Stimulated activated naive CD8-positive, alpha-beta T cell treated with anti-CD3 and anti-CD28 coated beads, Interleukin-15, Interleukin-2, amounts not matched to agents 100 U/mL and 50 U/mL, for 24 hours (primary cell): ENCODE measurements at regions not wholly inside any gene's neighbourhood (a gene's known extent, or its start where the extent isn't known, plus 50 kb on each side); places are given as distances from the start of the nearest gene placed in this dataset.
"Not testable (repeated sequence)": the region's sequence is repeated elsewhere in the genome, so short reads cannot be mapped to it uniquely, and the experiment has no call there.

Source experiments
- ATAC-seq: fragments of 150-1000 bp; cut with Tn5 transposase; one replicate; pipeline ENCODE4 v1.10.0; 2021
- DNase-seq: peaks from one replicate; pipeline ENCODE4 v3.0.0; 2021

DNA sequence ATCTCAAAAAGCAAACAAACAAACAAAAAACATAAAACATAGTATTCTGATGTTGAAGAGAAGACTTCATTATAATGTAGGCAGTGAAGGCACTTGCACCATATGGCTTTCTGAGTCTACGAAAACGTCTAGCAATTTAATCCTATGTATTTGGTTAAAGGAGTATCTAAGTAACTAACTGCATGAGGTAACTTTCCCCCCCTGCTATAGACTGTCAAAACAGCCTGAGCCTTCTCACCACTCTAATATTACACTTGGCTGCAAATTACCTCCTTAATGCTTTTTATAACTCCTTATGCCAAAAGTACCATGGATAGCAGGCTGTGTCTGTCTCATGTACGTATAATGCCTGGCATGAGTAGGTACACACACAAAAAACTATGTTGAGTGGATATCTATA, 607.6 kb upstream of the FLRT2 start:
- DNase-seq = no peak

DNA sequence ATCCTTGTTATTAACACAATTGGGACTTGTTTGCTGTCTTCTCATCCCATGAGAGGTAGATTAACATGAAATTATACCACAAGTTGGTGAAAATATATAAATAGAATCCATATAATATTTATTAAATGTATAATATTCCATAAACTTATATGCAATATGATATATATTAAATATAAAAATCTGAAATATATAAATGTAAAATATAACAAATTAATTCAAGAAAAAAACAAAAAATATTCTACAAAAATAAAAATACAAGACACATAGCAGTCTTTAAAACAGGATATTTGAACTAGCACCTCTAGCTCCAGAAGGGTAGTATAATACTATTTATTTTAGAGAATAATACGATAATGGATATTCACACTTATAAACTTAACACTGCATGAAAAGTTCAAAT, 603.3 kb upstream of the FLRT2 start:
- DNase-seq (no peak), ATAC-seq (no peak)

More for the DNA sequence above, 607.6 kb upstream of the FLRT2 start:
- no peak for ATAC-seq

DNA sequence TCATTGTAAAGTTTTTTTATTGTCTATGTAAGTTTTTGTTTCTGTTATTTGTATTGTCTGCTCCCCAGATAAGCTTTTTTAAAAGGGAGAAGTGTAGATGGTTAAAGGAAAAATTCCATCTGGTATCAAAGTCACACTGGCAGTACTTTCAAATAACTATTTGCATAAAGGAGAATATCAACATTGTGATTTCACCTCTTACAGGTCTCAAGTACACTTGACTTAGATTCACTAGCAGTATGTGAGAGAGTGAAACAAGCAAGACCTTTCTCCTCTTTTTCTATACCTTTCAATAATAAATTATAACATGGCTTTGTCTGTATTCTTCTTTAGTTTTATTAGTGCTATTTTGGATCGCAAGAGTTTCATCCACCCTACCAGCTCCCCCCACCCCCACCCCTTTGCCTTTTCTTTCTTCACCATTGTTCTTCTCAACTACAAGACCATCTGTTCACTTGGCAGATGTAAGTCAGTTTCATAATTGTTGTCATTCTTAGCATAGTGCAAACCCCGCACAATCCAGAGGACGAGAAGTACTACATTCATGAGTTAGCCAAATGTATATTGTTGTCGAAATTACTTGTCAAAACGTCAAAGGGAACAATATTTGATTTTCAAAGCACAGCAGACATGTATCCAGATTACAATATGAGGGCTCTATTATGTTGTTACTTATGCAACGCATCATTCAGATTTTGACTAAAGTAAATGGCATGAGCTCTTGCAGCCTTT, 602.7 kb upstream of the FLRT2 start:
- ATAC-seq = no peak
- DNase-seq = no peak

DNA sequence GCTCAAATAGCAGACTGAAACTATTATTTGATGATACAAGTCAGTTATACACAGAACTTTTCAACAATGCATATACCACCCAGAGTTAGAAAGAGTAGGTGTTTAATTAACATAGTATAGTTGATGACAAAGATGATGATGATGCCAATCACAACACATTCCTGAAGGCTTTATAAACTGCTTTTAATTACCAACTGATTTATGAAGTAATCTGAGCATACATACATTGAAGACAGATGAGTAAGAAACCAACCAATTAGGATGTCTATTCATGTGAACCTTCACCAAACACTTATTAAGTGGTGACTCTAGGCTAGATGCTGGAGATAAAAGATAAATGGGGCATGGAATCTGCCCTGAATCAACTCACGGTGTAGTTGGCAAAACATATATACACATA, 600.9 kb upstream of the FLRT2 start:
- DNase-seq (no peak), ATAC-seq (no peak)

DNA sequence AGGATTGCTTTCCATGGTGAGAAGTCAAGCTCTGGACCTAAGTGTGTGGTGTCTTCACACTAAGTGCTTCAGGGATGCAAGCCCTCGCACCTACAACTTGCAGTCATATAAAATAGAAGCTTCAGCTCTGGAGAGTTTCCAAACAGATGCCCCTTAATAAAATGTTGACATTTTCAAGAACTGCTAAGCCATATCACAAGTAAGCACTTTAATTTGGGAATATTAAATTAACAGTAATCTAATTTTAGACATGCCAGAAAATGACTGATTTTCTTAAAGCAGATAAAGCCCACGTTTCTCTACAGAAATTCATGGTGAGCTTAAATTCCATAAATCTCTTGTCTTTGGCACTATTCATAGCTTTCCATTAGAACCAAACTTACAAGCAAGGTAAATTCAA, 600.1 kb upstream of the FLRT2 start:
- ATAC-seq = no peak

DNA sequence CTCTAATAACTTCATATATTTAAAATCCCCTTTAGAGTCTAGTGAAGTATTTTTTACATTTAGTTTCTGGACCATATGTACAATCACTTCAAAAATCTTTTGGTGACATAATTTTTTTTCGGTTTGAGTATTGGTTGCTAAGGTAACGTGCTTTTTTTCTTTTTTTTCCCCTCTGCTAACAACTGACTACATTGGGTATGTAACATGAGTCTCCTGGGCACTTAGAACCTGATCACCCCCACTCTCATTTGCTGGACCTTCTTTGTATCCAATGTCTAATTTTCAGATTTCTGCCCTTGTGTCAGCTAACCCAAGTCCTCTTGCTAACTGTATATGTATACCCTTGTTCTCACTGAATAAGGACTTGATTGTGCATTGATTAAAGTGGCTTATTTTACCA, 592.9 kb upstream of the FLRT2 start:
- DNase-seq = no peak
- no peak for ATAC-seq

More for the DNA sequence above, 600.1 kb upstream of the FLRT2 start:
- no peak for DNase-seq

DNA sequence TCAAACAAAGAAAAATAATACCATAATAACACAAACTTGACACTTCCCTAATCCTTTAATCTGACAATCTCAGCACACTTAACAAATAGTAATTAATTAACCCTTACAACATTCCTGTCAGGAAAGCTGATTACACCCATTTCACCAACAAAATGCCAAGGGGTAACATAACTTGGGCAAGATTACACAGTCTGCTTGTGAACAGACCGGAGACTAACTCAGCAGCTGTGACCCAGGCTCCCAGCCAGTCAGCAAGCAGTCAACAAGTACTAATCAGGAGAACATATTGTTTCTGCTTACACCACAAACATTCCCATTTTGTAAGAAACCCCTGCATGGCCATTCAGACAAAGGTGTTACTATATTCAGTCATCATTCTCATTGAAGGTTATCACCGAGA, 592.5 kb upstream of the FLRT2 start:
- no peak for ATAC-seq

DNA sequence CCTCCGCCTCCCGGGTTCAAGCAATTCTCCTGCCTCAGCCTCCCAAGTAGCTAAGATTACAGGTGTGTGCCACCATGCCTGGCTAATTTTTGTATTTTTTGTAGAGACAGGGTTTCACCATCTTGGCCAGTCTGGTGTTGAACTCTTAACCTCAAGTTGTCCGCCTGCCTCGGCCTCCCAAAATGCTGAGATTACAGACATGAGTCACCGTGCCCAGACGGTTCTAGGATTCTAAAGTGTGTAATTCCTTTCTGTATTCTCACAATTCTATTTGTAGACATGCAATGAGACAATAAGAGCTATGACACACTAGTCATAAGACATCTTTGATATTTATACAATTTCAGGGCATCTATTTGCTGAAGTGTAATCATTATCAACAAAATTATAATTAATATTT, 585.0 kb upstream of the FLRT2 start:
- DNase-seq, ATAC-seq: not testable (repeated sequence)

More for the DNA sequence above, 592.5 kb upstream of the FLRT2 start:
- no peak for DNase-seq

DNA sequence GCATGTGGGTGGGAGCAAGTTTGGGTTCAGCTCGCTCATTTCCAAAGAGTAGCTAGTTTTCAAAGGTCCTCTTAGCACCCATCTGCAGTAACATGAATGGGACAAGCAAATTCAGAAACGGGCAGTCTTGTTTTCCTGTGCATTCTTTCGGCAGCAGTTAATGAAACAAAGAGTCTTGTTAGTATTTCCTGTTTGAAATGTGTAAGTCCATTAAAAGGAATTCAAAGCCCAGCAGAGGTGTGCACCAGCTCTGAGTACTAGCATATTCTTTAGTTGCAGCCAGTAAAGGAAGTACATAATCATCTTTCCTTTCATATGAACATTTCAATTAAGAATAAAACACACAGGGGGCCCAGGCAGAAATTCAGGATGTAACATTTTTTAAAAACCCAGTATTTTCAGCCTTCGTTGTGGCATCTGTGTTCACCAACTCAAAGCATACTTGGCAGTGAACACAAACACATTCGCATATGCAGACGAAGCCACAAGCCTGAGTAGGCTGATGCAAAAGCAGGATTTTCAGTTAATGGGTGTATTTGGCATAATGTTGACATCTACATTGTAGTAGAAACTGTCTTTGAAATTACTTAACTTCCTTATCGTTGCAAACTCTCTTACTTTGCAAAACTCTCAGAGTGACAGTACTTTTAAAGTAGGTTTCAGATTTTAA, 570.0 kb upstream of the FLRT2 start:
- DNase-seq = no peak
- ATAC-seq = no peak

DNA sequence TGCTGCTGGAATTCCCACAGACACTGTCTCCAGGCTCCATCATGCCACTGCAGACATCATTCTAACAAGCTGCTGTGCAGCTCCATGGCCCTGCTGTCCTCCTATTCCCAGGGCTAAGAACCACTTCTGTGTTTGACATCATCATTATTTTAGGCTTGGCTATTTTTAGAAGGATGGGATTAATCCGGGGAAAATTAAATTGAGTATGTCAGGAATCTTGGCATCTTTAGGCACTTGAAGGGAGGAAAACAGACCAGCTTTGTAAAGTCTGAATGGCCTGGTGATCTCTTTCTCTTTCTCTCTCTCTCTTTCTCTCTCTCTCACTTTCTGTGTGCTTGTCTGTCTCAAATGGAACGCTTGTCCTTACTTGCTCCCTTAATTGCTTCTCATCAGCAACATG, 568.3 kb upstream of the FLRT2 start:
- DNase-seq (no peak), ATAC-seq (no peak)

DNA sequence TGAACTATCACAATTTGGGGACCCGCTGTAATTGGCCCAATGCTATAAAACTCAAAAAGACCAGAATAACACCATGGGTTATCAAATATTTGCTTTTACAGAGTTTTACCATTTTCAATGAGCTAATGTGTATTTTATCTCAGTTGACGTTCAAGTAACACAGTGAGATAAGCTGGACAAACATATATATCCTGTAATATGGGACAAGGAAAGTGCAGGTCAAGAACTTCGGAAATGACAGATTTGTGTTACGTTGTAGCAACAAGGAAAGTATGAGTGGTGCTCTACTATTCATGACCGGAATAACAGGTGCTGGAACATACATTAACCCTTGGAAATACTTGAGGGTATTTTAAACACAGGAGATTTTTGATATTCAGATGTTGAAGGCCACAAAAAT, 566.4 kb upstream of the FLRT2 start:
- DNase-seq (no peak), ATAC-seq (no peak)

DNA sequence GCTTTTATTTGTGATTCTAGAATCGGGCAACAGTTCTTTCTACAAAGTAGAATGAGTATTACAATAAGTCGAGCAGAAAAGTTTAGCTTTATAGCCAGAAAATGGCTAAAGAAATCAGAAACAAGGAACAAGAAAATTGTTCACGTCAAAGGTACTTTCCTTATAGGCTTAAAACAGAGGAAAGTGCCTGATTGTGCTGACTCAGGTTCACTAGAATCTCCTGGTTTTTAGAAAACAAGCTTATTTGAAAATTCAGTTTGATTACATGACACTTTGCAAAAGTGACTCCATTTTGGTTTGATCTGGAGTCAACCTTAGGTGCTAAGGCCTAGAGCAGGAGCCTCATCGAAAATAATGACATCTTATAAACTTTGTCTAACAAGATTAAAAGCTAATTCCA, 564.7 kb upstream of the FLRT2 start:
- no peak for ATAC-seq
- no peak for DNase-seq

DNA sequence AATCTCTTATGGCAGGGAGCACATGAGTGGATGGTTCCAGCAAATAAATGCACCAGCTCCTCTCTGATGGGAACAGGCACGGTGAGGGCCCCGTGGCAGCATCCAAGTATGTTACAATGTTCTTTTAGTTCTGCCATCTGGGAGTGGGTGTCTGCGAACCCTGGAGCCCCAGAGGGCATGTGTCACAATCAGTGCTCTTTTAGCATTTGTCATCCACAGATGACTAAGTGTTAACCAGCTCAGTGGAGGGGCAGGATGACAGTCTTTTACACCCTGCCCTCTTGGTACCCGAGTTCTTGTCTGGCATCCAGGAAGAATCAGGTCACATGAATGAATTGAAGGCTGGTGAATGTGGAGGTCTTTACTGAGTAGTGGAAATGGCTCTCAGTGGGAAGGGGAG, 560.4 kb upstream of the FLRT2 start:
- no peak for DNase-seq

DNA sequence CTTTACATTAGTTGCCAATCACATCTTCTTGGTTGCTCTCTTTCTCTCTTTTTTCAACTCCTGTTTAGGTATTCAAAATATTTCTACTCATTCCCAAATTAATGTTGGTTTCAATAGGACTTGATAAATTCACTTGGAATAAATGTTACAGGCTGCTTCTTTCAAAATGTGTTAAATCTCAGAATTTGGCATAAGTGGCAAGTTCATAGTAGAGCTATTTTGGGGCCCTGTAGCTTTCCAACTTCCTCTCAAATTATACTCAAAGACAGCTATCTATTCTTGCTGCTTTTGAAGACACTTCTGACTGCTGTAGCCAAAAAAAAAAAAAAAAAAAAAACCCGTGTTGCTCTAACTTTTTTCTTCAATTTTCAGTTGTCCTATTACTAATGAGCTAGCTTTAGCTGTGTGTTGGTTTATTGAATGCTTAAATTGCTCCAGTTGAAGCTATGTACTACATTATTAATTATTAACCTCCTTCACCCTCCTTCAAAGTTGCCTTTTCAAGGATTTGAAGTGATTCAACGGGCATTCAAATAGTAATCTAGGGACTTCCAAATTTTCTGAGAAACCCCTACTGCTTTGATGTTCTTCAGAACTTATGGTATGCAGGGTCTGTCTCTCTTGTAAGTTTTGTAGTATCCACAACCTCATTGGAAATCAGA, 554.6 kb upstream of the FLRT2 start:
- no peak for ATAC-seq
- DNase-seq = no peak

More for the DNA sequence above, 560.4 kb upstream of the FLRT2 start:
- no peak for ATAC-seq

DNA sequence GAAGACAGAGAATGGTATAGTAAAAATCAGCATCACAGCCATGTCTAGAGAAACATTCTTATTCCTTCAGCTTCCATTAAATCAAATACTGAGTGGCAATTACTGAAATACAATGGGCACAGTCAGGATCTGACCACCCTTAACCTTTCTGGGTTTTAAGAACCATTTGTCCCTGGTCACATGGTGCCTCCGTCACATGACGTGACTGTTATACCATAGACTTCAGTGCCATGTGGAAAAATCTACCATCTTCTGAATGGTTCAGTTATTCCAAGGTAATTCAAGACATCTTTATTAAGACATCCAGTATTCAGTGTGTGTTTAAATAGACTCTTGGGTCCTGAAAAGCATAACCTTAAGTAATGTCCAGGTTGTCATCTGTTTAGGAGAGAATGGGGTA, 553.1 kb upstream of the FLRT2 start:
- ATAC-seq (no peak), DNase-seq (no peak)

DNA sequence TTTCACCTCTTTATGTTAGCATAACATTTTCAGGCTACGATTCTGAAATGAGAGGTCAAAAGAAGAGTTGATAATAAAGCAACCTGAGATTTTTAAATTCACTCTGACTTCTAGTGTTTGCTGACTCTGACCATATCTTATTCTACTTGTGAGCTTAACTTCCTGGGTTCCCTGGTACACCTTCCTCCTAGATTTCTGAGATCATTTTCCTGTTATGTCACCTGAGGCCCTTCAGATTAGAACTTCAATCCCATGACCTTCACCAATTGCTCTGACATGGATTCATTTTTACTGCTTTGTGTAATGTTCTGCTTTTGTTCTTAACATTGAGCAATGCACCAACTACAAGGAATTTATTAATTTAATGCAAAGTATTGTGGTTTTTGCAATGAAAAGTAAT, 542.9 kb upstream of the FLRT2 start:
- DNase-seq = no peak
- no peak for ATAC-seq

DNA sequence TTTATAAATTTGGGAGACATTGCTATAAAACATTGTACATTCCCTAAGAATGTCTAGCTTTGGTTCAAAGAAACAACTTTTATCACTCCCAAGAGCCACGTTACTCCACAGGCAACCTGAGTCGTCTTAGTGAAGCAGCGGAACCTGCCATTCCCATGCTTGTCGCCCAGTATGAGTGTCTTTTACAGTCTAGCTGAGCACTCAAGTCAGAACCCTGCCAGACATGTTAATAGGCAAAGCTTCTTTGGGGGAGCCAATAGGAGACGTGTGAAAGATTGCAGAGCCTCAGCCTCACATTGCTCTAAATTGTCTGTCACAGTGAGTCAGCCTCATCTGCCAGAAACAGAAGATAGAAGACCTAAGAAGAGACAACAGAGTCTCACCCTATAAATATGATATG, 541.6 kb upstream of the FLRT2 start:
- no peak for ATAC-seq
- no peak for DNase-seq

DNA sequence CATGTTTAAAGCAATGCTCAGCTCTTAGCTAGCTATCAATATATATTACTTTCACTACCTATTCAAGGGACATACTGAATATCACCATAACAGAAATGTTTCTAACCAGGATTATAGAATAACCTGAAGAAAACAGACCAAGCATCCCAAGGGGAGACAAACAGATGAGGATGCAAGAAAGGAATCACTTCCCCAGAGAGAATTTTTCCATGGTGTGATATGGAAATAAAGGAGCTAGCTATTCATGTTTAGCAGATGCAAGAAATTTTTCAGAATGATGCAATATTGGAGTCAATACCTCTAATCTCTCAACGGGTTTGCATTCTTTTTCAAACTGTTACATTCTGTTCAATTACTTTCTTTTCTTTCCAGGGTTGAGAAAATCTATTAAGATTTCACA, 538.9 kb upstream of the FLRT2 start:
- ATAC-seq = no peak
- DNase-seq = no peak

DNA sequence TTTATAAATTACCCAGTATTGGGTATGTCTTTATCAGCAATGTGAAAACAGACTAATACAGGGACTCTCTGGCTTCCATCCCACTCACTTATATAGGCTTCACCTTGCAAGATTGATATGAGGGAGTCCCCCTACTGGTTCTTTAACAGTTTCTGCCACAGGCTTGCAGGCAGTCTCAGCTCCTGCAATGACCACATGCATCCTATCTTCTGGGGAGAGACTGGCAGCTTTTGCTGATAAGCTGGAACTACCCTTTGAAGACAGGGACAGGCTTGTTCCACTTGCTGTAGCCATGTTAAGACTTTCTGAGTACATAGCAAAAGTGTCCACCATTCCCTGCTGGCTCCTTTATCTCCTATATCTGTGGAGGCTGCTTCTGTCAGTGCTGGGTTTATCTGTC, 531.7 kb upstream of the FLRT2 start:
- DNase-seq (no peak), ATAC-seq (no peak)

DNA sequence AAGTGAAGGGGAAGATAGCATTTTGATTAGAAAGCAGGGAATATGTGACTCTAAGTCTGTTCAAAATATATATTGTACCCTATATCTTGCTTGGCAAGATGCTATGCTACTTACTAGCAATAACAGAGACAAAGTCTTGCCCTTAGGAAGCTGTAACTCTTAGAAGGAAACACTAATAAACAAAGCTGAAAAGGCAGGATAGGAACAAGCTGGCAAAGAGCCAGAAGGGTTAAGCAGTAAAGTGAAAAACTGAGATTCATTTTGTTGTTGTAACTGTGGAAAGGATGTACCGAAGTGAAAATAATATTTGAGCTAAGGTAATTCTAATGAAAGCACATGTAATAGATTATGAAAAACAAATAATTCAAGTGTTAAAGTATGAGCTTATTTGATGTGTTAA, 527.1 kb upstream of the FLRT2 start:
- ATAC-seq (no peak), DNase-seq (no peak)

DNA sequence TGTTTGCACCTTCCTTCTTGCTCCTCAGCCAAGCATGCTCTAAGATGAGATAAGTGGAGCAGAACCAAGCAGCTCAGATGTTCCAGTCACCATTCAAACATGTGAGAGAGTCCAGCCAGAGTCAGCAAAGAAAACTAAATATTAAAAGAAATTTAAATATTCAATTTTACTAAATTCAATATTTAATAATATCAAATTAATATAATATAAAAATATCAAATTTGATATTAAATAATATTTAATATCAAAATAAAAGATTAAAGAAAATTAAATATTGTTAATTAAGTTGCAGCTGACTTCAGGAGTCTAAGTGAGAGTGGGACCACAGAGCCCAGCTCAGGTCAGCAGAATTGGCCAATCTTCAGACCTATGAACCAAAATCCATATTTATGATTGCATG, 526.1 kb upstream of the FLRT2 start:
- ATAC-seq = no peak
- DNase-seq = no peak

DNA sequence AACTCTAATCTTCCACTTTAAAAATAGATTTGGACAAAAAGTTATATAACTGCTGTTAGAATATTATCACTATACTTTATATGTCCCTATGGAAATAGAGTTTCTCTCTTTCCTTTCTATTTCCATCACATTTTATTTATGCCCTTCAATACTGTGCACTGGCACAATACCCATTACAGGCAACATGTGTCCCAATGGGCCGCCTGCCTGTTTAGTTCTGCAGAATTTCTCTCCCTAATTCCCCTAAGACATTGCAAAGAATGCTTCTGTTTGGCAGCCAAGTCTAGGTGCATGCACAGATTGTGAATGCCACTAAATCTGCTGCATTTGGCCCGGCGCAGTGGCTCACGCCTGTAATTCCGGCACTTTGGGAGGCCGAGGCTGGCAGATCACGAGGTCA, 520.4 kb upstream of the FLRT2 start:
- DNase-seq (no peak), ATAC-seq (no peak)

DNA sequence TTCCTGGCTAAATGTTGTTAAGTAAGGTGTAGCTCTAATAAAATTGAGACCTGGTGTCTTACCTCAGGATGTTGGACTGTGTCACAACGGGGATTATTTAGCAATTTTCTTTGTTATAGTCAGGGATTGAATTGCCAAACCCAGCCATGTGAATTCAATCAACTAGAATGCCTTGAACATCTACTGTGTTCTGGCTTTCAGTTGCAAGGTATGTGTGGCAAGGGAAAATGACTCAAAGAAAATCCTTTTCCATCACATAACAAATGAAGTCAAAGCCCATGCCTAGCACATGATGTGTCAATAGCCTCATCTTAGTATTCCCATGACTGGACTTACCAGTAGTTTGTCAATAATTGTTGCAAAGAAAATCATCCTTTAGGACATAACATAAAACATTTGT, 519.8 kb upstream of the FLRT2 start:
- no peak for ATAC-seq
- no peak for DNase-seq

DNA sequence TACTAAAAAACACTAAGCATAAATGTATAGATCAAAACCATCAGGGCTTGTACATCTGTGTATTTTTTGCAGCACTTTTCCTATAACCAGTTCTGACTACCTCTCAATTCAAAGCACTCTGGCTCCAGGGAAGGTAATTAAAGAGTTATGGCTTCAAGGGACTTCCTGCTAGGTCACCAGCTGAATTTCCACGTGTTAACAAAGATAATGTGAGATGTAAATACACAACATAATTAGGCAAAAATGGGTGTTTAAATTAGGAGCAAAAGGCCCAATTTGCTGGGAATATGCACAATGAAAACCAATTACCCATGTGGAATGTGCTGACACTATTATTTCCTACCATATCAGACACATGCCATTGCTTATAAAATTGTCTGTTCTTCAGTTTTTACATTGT, 513.4 kb upstream of the FLRT2 start:
- DNase-seq (no peak), ATAC-seq (no peak)
